Thyroid gland (tissue), 4 donors: ENCODE measurements at regions not wholly inside any gene's neighbourhood (a gene's known extent, or its start where the extent isn't known, plus 50 kb on each side); places are given as distances from the start of the nearest gene placed in this dataset.

Source experiments
- POLR2A ChIP-seq, 2 donors: fragments of 450-650 bp; IDR thresholded peaks; one replicate each; pipeline ENCODE4 v1.6.1; 2017; ENCODE audit warnings: antibody characterized with exemption in 2 of 2, mild to moderate bottlenecking in 2 of 2, moderate library complexity in 1 of 2
- TF ChIP-seq, protein P1 (sequence below), 6 experiments: fragments of 200-600 bp in 3 of 6; fragments of 450-650 bp in 3 of 6; sonication (generic) in 3 of 6; IDR thresholded peaks; one replicate each; pipeline ENCODE4 v1.5.1; 2016 to 2019; ENCODE audit warnings: antibody characterized with exemption in 6 of 6, mild to moderate bottlenecking in 2 of 6, inconsistent platforms in 1 of 6, moderate library complexity in 1 of 6

DNA sequence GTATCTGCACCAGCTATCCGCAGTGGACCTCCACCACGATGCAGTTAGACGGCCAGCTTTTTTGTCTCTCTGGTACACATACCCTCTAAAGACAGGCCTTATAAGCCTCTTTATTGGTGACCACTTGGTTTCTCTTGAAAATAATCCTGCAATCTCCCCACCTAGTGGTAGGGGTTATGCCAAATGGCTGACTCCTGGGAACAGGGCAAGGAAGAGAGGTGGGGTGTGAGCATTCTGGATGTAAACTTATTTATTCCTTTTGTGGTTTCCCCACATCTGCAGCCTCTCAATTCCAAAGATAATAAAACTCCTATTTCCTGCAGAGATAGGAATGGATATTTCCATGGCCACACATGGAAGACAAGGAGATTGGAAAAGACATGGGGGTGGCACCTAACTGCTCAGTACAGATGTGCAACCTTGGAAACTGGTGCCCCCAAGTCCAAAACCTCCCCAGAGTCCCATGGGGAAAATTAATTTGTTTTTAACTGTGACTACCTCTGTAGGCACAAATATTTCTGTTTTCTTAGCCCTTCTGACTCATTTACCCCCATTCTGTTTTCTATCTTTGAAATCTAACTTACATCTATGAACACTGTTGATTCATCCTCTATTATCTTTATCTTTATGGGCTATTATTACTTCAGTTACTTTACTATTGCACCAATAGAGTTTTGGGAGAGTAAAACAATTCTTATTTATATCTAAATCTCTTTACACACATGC is 112.7 kb upstream of the TSHZ3 start:
- TF ChIP-seq, protein P1, sequence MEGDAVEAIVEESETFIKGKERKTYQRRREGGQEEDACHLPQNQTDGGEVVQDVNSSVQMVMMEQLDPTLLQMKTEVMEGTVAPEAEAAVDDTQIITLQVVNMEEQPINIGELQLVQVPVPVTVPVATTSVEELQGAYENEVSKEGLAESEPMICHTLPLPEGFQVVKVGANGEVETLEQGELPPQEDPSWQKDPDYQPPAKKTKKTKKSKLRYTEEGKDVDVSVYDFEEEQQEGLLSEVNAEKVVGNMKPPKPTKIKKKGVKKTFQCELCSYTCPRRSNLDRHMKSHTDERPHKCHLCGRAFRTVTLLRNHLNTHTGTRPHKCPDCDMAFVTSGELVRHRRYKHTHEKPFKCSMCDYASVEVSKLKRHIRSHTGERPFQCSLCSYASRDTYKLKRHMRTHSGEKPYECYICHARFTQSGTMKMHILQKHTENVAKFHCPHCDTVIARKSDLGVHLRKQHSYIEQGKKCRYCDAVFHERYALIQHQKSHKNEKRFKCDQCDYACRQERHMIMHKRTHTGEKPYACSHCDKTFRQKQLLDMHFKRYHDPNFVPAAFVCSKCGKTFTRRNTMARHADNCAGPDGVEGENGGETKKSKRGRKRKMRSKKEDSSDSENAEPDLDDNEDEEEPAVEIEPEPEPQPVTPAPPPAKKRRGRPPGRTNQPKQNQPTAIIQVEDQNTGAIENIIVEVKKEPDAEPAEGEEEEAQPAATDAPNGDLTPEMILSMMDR (IDR thresholded peaks at IDR 0.05) = peak in 1 of 6 experiments; percentile 1
- TF ChIP-seq POLR2A (IDR thresholded peaks at IDR 0.05) = no peak
